Activated CD4-positive, CD25-positive, alpha-beta regulatory T cell treated with anti-CD3 and anti-CD28 coated beads, Interleukin-2, amount 50 U/mL, for 72 hours (primary cell): ENCODE measurements at regions not wholly inside any gene's neighbourhood (a gene's known extent, or its start where the extent isn't known, plus 50 kb on each side); places are given as distances from the start of the nearest gene placed in this dataset.
"Not testable (repeated sequence)": the region's sequence is repeated elsewhere in the genome, so short reads cannot be mapped to it uniquely, and the experiment has no call there.

Source experiments
- DNase-seq: peaks from one replicate; pipeline ENCODE4 v3.0.0; 2021

DNA sequence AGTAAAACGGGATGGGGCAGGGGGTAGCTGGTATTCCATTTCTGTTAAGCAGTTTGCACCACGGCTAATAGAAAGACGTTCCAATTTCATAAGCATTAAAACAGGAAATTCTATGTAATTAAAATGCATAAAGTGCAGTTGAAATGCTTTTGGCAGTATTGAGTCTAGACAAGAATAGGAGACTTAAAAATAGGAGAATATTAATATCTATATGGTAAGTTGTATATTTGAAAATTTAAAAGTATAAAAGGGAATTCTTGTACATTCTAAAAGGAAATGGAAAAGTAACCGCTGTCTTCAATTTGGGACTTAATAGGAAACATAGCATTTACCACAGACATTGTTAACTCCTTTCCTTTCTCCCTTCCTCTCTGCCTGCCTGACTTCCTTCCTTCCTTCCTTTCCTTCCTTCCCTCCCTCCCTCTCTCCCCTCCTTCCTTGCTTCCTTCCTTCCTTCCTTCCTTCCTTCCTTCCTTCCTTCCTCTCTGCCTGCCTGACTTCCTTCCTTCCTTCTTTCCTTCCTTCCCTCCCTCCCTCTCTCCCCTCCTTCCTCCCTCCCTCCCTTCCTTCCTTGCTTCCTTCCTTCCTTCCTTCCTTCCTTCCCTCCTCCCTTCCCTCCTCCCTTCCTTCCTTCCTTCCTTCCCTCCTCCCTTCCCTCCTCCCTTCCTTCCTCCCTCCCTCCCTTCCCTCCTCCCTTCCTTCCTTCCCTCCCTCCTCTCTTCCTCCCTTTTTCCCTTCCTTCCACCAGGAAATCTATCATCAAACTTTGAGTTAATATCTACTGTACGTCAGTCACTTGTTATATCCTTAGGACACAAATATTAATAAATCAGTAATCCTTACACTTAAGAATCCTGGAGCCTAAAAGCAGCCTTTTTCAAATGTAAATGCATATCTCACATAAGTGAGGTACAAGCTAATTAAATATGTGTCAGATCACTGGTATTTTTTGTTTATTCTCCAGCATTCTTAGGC, 1049.3 kb downstream of the GALC start:
- no peak for DNase-seq

- no peak for DNase-seq
These were observed 1050.0 kb downstream of the GALC start for GRCh38 chr14:86942936-86943335.

GRCh38 chr14:86940106-86940505, 1052.9 kb downstream of the GALC start:
- no peak for DNase-seq

GRCh38 chr14:86938320-86938719, 1054.7 kb downstream of the GALC start:
- no peak for DNase-seq

DNA sequence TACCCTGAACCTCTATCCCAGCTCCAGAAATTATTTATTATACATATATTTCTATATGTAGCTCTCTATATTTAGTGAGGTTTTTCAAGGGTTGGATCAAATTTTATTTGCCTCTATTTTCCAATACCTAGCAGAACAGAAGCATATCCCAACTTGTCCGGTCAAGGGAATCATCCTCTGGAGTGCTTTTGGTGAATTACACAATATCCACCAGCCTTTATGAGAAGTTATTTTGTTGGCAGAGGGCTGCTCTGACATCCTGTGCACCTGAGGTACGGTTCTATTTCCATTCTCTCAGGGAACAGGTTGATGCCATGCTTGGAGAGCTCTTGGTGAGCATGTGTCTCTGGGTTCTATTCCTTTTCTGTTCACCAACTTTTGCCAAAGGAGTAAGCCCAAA, 1056.4 kb downstream of the GALC start:
- no peak for DNase-seq

GRCh38 chr14:86935241-86935885, 1057.6 kb downstream of the GALC start:
- no peak for DNase-seq

- no peak for DNase-seq
These were observed 1058.9 kb downstream of the GALC start for GRCh38 chr14:86933958-86934595.

DNA sequence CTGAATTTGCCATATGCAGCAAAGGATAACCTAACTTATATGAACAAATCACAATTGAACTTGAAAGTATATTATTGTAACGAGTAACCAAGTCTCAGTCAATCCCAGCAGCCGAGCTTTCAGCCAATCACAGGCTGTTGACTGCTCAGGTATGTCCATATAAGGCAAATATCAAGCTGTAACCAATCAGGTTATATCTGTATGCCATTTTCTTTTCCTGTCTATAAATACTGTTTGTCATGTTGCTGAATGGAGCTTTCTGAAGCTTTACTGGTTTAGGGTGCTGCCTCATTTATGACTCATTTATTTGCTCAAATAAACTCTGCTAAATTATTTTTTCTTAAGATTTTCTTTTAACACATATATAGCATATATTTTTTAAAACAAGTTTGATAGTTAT, 1059.5 kb downstream of the GALC start:
- DNase-seq: no peak

- DNase-seq: no peak
These were observed 1077.6 kb downstream of the GALC start for GRCh38 chr14:86915406-86915805.

DNA sequence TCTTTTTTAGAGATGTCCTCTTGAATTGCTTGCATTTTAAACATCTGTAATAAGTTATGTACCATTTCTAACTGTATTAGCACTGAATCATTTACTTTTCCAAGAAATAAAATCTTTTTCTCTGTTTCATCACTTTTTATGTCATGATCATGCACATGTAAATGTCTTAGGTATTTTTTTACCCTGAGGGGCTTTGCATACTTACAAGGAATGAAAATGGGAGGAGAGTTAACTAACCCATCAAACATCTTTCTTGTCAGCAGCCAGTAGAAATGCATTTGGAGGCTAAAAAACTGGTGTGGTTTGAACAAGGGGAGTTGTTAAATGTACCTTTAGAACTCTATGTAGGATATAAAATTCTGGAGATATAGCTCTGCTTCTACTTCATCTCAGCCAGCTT, 1080.3 kb downstream of the GALC start:
- DNase-seq: no peak

DNA sequence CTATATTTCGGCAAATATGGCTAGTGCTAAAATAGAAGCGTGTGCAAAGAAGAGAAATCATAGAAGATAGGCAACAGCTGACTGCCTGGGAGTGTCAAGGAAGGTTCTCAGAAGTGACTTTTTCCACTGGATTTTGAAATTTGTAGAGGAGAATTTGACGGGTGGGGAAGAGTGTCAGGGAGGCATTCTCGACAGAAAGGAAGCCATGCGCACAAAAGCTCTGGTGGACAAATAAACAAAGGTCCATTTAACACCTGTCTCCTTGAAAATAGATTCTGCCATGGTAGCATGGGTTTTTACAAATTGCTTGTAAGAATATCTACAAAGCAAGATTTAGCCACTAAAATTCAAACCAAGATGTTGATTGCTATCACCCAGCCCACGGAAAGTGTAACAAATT, 1081.5 kb downstream of the GALC start:
- no peak for DNase-seq

DNA sequence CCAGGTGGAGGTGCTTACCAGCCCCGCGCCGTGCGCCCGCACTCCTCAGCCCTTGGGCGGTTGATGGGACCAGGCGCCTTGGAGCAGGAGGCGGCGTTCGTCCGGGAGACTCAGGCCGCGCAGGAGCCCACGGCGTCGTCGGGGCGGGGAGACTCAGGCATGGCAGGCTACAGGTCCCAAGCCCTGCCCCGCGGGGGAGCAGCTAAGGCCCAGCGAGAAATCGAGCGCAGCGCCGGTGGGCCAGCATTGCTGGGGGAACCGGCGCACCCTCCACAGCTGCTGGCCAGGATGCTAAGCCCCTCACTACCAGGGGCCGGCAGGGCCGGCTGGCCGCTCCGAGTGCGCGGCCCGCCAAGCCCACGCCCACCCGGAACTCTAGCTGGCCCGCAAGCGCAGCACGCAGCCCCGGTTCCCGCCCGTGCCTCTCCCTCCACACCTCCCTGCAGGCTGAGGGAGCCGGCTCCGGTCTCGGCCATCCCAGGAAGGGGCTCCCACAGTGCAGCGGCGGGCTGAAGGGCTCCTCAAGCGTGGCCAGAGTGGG, 1087.5 kb downstream of the GALC start:
- DNase-seq: not testable (repeated sequence)

GRCh38 chr14:86902176-86902950, 1090.6 kb downstream of the GALC start:
- no peak for DNase-seq

DNA sequence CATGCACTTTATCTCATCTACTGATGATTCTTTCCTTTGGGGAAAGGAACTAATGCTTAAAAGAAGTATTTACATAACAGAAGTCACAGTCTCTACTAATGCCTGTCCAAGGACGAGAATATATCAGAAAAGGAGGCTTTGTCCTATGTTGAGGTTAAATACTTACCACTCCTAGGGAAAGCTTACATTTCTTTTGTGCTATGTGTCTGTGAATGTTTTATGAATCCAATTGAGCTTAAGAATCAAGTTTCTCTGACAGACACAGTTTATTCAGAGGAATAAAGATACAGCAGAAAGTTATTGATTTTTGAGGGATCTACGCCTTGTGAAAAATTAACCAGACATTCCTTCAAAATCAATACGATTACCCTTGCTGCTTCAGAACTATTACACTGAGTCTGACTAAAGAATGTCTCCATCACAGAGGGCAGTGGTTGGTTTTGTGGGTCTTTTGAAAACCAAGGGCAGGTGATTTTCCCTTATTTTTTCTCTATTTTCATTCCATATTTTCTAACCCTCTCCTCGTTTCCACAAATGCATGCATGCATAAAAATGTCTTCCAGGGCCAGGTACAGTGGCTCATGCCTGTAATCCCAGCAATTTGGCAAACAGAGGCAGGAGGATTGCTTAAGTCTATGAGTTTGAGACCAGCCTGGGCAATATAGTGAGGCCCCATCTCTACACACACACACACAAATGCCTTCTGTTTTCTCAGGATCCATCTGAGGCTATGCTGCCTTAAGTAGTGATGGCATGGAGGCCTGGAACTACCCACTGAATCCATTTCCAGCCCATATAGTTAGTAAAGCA, 1095.1 kb downstream of the GALC start:
- no peak for DNase-seq

- no peak for DNase-seq
These were observed 1095.8 kb downstream of the GALC start for GRCh38 chr14:86897224-86897623.

GRCh38 chr14:86896701-86897100, 1096.3 kb downstream of the GALC start:
- DNase-seq: no peak

DNA sequence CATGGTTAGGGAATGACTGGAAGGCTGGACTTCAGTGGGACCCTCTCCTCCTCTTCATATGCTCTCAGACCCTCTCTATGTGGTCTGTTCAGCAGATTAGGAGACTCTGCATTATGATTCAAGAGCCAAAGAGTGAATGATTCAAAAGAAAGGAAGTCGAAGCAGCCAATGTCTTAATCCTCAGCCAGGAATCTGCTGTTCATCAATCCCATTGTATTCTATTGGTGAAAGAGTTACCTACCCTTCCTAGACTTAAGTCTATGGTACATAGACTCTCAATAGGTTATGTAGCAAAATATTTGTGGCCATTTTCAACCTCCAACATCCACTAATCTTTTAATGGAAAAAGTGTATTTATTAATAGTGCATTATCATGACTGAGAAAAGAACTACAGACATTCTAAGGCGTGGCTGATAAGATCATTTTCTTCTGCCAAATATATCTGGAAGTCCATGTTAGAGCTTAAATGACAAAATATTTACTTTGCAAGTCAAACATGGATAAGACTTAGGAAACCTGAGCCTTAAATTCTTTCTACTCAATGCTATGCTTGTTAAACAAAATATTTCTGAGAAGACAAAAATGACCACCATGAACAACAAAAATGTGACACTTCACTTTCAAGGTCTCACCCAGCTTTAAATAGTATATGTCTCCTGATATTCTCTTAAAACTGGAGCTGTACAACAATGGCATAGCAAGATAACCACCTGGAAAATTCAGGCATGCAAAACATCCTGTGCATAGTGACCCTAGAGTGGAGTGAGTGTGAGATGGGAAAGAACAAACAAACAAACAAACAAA, 1100.6 kb downstream of the GALC start:
- DNase-seq: no peak

- no peak for DNase-seq
These were observed 1107.7 kb downstream of the GALC start for GRCh38 chr14:86885280-86885679.

- DNase-seq: no peak
These were observed 1108.5 kb downstream of the GALC start for GRCh38 chr14:86884498-86884897.

GRCh38 chr14:86882818-86883217, 1110.2 kb downstream of the GALC start:
- no peak for DNase-seq

DNA sequence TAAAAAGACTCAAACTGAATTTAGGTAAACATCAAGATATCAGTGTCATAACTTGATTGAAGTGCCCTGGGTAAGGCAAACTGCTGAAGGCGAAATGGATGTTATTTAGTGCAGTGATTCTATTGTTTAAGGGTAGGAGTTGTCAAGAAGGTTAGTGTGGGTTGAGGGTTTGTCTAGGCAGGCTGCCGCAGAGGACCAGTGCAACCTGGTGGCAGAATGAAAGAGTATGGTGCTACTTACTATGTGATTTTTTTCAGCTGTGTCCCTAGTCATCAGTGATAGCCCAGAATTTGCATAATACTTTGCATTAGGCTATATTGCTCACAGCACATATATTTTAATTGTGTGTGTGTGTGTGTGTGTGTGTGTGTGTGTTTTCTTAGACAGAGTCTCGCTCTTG, 1127.0 kb downstream of the GALC start:
- no peak for DNase-seq
